Bronchial epithelial cell (primary cell): ENCODE measurements at regions not wholly inside any gene's neighbourhood (a gene's known extent, or its start where the extent isn't known, plus 50 kb on each side); places are given as distances from the start of the nearest gene placed in this dataset.

Experiments used
- DNase-seq: peaks from one replicate; pipeline ENCODE4 v3.0.0-alpha.2; 2010; ENCODE audit warnings: low read depth
- FAIRE-seq: peaks from 2 replicates; lab custom pipeline; 2011; peaks lifted over from hg19 to GRCh38; lab: Jason Lieb, UNC
- H3K27me3 ChIP-seq: 2 replicates; pipeline ENCODE4 v1.5.1; 2011; ENCODE audit warnings: low read length; ENCODE audit not compliant: control insufficient read depth, insufficient read depth
- H3K36me3 ChIP-seq: 2 replicates; pipeline ENCODE4 v1.5.1; 2011; ENCODE audit warnings: low read length; ENCODE audit not compliant: control insufficient read depth, insufficient read depth
- H3K4me3 ChIP-seq: 2 replicates; pipeline ENCODE4 v1.5.1; 2011; ENCODE audit warnings: mild to moderate bottlenecking, low read depth, low read length, control low read depth
- TF ChIP-seq, protein P1 (sequence below): IDR thresholded peaks from 2 replicates; pipeline ENCODE4 v1.5.1; 2011; ENCODE audit warnings: mild to moderate bottlenecking, moderate library complexity, low read length, control low read depth, inconsistent platforms; ENCODE audit not compliant: insufficient read depth, severe bottlenecking

DNA sequence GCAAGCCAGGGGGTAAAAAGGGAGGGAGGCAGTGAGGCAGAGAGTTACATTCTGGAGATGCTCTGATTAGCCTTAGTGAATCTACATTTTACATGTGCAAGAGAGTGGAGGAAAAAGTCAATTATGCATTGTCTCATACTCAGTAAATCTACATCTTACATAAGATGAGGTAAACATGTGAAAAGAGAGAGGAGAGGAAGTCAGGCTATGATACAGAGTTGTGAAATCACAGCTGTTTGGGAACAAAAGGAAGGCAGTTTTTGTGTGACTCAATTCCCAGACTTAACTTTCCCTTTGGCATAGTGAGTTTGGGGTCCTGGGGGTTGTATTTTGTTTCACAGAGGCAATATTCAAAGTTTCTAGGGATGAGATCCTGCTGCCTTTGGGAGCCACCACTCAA, 67.8 kb downstream of the GP2 start:
- Histone ChIP-seq H3K36me3 (no peaks in the 10 kb centered on the region), H3K27me3 (no peaks in the 10 kb centered on the region), H3K4me3 (no peak overlapping the region)
- FAIRE-seq (no peak), DNase-seq (no peak)
- TF ChIP-seq, protein P1, sequence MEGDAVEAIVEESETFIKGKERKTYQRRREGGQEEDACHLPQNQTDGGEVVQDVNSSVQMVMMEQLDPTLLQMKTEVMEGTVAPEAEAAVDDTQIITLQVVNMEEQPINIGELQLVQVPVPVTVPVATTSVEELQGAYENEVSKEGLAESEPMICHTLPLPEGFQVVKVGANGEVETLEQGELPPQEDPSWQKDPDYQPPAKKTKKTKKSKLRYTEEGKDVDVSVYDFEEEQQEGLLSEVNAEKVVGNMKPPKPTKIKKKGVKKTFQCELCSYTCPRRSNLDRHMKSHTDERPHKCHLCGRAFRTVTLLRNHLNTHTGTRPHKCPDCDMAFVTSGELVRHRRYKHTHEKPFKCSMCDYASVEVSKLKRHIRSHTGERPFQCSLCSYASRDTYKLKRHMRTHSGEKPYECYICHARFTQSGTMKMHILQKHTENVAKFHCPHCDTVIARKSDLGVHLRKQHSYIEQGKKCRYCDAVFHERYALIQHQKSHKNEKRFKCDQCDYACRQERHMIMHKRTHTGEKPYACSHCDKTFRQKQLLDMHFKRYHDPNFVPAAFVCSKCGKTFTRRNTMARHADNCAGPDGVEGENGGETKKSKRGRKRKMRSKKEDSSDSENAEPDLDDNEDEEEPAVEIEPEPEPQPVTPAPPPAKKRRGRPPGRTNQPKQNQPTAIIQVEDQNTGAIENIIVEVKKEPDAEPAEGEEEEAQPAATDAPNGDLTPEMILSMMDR: no peak

GRCh38 chr16:20257234-20257633, 70.1 kb downstream of the GP2 start:
- Histone ChIP-seq H3K27me3 (no peaks in the 10 kb centered on the region), H3K4me3 (no peak overlapping the region), H3K36me3 (no peaks in the 10 kb centered on the region)
- FAIRE-seq (no peak), DNase-seq (no peak)
- TF ChIP-seq, protein P1: no peak

DNA sequence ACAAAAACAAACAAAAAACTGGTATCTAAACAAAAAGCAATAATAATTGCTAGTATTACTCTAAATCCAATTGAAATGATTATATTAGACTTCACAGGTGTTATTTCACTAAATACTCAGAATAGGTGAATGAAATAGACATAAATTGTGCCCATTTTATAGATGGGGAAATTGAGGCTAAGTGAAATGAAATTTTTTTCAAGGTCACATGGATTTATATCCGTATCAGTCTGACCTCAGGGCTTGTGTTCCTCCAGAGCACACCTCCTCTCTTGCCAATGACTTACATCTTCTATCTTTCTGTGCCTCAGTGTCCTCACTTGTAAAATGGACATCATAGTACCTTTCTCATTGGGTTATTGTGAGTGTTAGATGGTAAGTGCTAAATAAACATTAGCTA, 72.3 kb downstream of the GP2 start:
- TF ChIP-seq, protein P1: no peak
- FAIRE-seq (no peak), DNase-seq (no peak)
- no peaks in the 10 kb centered on the region for H3K36me3 ChIP-seq
- no peak overlapping the region for H3K4me3 ChIP-seq
- H3K27me3 ChIP-seq: no peaks in the 10 kb centered on the region

DNA sequence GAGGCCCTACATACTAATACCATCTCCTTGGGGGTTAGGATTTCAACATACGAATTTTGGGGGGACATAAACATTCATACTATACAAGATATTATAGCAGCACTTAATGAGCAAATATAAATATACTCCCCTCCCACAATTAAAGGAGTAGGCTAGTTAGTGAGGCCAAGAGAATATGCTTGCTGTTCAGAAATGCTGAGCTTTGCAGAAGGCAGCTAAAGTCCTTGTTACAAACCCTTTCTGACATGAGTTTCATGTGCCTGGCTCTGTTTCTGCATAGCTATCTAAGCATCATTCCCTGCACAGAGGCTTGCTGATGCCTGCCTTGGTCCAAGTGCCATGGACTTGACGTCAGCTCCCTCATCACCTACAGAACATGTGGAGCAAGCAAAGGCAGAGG, 73.5 kb downstream of the GP2 start:
- DNase-seq (no peak), FAIRE-seq (no peak)
- H3K4me3 ChIP-seq: no peak overlapping the region
- TF ChIP-seq, protein P1: no peak
- no peaks in the 10 kb centered on the region for H3K27me3 ChIP-seq
- H3K36me3 ChIP-seq: no peaks in the 10 kb centered on the region

DNA sequence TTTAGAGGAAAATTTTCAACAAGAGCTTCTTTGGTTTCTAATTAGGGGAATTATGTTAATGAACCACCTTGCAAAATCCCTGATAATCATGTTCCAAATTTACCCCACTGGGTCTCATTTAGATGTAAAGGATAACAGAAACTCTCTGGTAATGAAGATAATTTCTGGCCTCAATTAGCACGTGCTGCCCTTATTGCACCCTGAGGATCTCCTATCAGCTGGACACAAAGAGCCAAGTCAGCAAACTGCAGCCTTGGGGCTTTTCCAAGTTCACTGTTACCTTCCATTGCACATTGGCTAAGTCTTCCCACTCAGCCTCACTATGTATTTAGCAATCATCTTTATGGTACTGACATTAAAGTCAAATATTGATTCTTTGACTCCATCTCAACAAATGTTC, 78.1 kb downstream of the GP2 start:
- DNase-seq: no peak
- no peaks in the 10 kb centered on the region for H3K27me3 ChIP-seq
- no peak overlapping the region for H3K4me3 ChIP-seq
- TF ChIP-seq, protein P1: no peak
- no peak for FAIRE-seq
- H3K36me3 ChIP-seq: no peaks in the 10 kb centered on the region

GRCh38 chr16:20247076-20247475, 80.2 kb downstream of the GP2 start:
- Histone ChIP-seq H3K4me3 (no peak overlapping the region), H3K36me3 (no peaks in the 10 kb centered on the region), H3K27me3 (no peaks in the 10 kb centered on the region)
- FAIRE-seq: no peak
- no peak for DNase-seq
- TF ChIP-seq, protein P1: no peak
